H1 (cell line): ENCODE measurements at regions not wholly inside any gene's neighbourhood (a gene's known extent, or its start where the extent isn't known, plus 50 kb on each side); places are given as distances from the start of the nearest gene placed in this dataset.

Experiments used
- ASH2L ChIP-seq: fragments of 200-600, 300-600 bp; sonication (generic); IDR thresholded peaks from one replicate; pipeline ENCODE4 v1.7.1; 2017; ENCODE audit warnings: low read length
- BCL11A ChIP-seq, 2 experiments: IDR thresholded peaks; one replicate each; pipeline ENCODE4 v1.6.1; 2011; ENCODE audit warnings: low read depth in 2 of 2, low read length in 2 of 2, mild to moderate bottlenecking in 2 of 2
- GABPA ChIP-seq: IDR thresholded peaks from 2 replicates; pipeline ENCODE4 v1.6.1; 2011; ENCODE audit warnings: mild to moderate bottlenecking, low read length, moderate library complexity, borderline replicate concordance; ENCODE audit not compliant: insufficient read depth
- GTF2F1 ChIP-seq: IDR thresholded peaks from 2 replicates; pipeline ENCODE4 v1.6.1; 2012; ENCODE audit warnings: low read depth, low read length, improper control_type of control experiment, borderline replicate concordance
- KDM1A ChIP-seq: fragments of 200-600, 300-600 bp; sonication (generic); IDR thresholded peaks from 2 replicates; pipeline ENCODE4 v1.7.1; 2016; ENCODE audit warnings: mild to moderate bottlenecking, low read length, borderline replicate concordance
- KDM5A ChIP-seq: fragments of 200-600 bp; IDR thresholded peaks from 2 replicates; pipeline ENCODE4 v1.7.1; 2012; ENCODE audit warnings: mild to moderate bottlenecking, low read length, inconsistent platforms, mixed read lengths
- MAFK ChIP-seq: IDR thresholded peaks from 2 replicates; pipeline ENCODE4 v1.6.1; 2012; ENCODE audit warnings: low read depth, mild to moderate bottlenecking, improper control_type of control experiment, low read length
- NANOG ChIP-seq: IDR thresholded peaks from 2 replicates; pipeline ENCODE4 v1.6.1; 2011; ENCODE audit warnings: low read length, low read depth, mild to moderate bottlenecking, inconsistent platforms; ENCODE audit not compliant: insufficient read depth, poor library complexity, severe bottlenecking
- PHF8 ChIP-seq: fragments of 200-600 bp; sonication (generic); conservative IDR thresholded peaks from 2 replicates; pipeline ENCODE4 v1.7.1; 2012; ENCODE audit warnings: low read depth, mild to moderate bottlenecking, inconsistent platforms, low read length, moderate library complexity
- POLR2A ChIP-seq, 2 experiments: IDR thresholded peaks; 1 replicate in 1 of 2; 2 replicates in 1 of 2; pipeline ENCODE4 v1.6.1; 2011; ENCODE audit warnings: low read depth in 2 of 2, low read length in 2 of 2, mild to moderate bottlenecking in 2 of 2; ENCODE audit errors: control extremely low read depth in 1 of 2
- RAD21 ChIP-seq, 2 experiments: IDR thresholded peaks in 1 of 2; conservative IDR thresholded peaks in 1 of 2; 2 replicates each; pipeline ENCODE4 v1.6.1; 2011; ENCODE audit warnings: low read depth in 2 of 2, low read length in 2 of 2, improper control_type of control experiment in 1 of 2, inconsistent platforms in 1 of 2, mild to moderate bottlenecking in 1 of 2, moderate library complexity in 1 of 2
- RBBP5 ChIP-seq: IDR thresholded peaks from 2 replicates; pipeline ENCODE4 v1.7.1; 2012; ENCODE audit warnings: low read depth, mild to moderate bottlenecking, inconsistent platforms, low read length, moderate library complexity, borderline replicate concordance
- SAP30 ChIP-seq: fragments of 300-600 bp; sonication (generic); IDR thresholded peaks from 2 replicates; pipeline ENCODE4 v1.7.1; 2012; ENCODE audit warnings: low read length, moderate library complexity, mild to moderate bottlenecking, inconsistent platforms; ENCODE audit not compliant: insufficient read depth, insufficient replicate concordance
- SP4 ChIP-seq: IDR thresholded peaks from 2 replicates; pipeline ENCODE4 v1.6.1; 2012; ENCODE audit warnings: low read length, inconsistent platforms
- YY1 ChIP-seq: IDR thresholded peaks from 2 replicates; pipeline ENCODE4 v1.6.1; 2011; ENCODE audit warnings: low read depth, mild to moderate bottlenecking, low read length

DNA sequence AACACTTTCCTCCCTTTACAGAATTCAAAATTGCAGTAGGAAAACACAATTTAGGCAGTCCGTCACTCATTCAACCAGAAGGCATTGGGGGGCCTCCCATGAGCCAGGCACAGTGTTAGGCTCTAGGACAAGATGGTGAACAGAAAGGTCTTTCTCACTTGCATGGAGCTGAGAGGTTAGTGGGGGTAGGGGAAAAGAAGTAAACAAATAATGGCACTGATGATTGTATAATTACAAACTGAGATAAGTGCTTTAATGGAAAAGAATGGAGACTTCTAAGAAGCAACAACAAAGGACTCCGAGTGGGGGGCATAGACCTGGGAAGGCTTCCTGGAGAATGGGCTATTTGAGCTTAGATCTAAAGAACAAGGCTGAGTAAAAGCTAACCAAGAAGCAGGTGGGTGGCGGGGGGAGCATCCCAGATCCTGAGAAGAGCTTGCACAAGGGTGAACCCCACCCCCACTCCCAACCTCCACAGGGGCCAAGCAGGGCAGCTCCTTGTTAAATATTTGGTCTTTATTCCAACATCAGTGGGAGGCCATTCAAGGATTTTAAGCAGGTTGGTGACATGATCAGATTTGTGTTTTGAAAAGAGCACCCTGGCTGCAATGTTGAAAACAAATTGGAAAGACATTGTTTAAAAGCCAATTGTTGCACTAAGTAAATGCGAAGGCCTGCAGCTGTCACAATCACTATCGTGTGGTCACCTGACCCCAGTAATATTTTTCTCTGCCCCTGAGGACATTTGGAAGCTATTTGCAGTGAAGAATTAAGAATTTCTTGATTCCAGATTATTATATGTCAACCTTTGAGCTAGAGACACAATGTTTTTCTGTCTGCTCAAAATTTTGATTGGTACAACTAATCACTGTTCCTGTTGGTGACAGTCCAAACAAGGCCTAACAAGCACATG, 73.9 kb upstream of the EFNA5 start (continued):
- peak in 1 of 2 experiments; percentile 14; a peak in 1 of 4 replicates for TF ChIP-seq RAD21 (IDR thresholded peaks at IDR 0.05 in 1 of 2, conservative IDR thresholded peaks at IDR 0.05 in 1 of 2; ENCODE audit: low read depth in 2 of 2, low read length in 2 of 2)
- peak; percentile 28 for TF ChIP-seq ASH2L
- TF ChIP-seq GTF2F1, result no peak
- no peak for TF ChIP-seq KDM5A
- TF ChIP-seq GABPA, result no peak
- no peak for TF ChIP-seq PHF8
- TF ChIP-seq POLR2A (IDR thresholded peaks at IDR 0.05; ENCODE audit: control extremely low read depth in 1 of 2, low read depth in 2 of 2, low read length in 2 of 2), result no peak
- 0 out of 2 replicates have a peak, but pooled peaks have one; percentile 33 for TF ChIP-seq YY1
- peak; percentile 65 for TF ChIP-seq KDM1A
- TF ChIP-seq SP4, result no peak
- TF ChIP-seq NANOG, result peak; percentile 46
- no peak for TF ChIP-seq MAFK
- no peak for TF ChIP-seq SAP30
- TF ChIP-seq RBBP5, result no peak
- no peak for TF ChIP-seq BCL11A (IDR thresholded peaks at IDR 0.05; ENCODE audit: low read depth in 2 of 2, low read length in 2 of 2)
